ENCODE measurements at regions not wholly inside any gene's neighbourhood (a gene's known extent, or its start where the extent isn't known, plus 50 kb on each side); places are given as distances from the start of the nearest gene placed in this dataset.

DNA sequence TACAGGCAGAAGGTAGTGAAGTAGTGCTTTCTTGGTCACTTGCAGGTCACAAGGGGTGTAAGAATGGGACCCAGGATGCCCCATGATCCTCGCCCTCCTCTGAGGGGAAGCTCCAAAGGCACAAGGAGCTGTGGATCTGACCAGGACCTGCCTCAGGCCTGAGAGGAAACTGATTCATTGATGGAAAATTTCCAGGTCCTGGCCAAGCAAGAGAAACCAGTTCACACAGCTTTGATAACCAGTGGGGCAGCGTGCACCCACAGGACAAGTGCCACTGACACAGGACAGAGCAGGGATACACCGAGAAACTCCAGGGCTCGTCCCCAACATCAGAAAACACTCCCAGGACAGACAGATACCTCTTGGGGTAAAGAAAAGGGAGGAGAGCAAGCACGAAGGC is 177.1 kb downstream of the RBM26 start:
- no peak for DNase-seq (ENCODE audit: low spot score)
- no peaks in the 10 kb centered on the region for H4K20me1 ChIP-seq (ENCODE audit: insufficient read depth, low read length)
- H3K4me2 ChIP-seq (ENCODE audit: low read depth, low read length), result no peak overlapping the region
- in situ Hi-C loops (cut with HindIII; ENCODE audit: extremely low pct_ligation_motif_present, low pct_unique_long_range_greater_than_20kb) (no loop called here), intact Hi-C loops (cut with micrococcal nuclease; ENCODE audit: unreplicated experiment) (no loop called here)
- ChIA-PET POLR2A (no interaction called here), CTCF (ENCODE audit: low intra/inter-chr PET ratio, low total read pairs) (no interaction called here)
- no peaks in the 10 kb centered on the region for H3K36me3 ChIP-seq (replicated peaks in 1 of 2; ENCODE audit: control insufficient read depth in 1 of 2, insufficient read depth in 2 of 2, low read length in 2 of 2)
- no peaks in the 10 kb centered on the region for H3K4me1 ChIP-seq (ENCODE audit: insufficient read depth, low read length)
- H3K4me3 ChIP-seq (replicated peaks in 1 of 3; ENCODE audit: insufficient read depth in 1 of 3, low read depth in 2 of 3, low read length in 3 of 3), result no peak overlapping the region
- no peak overlapping the region for H2AFZ ChIP-seq (ENCODE audit: low read length)
- no peak overlapping the region for H3K9ac ChIP-seq (ENCODE audit: insufficient read depth, low read depth, low read length)
- no peaks in the 10 kb centered on the region for H3K9me3 ChIP-seq (ENCODE audit: low read length)
- H3K27me3 ChIP-seq (ENCODE audit: control insufficient read depth in 1 of 2, insufficient read depth in 2 of 2, low read length in 2 of 2), result 0 out of 5 replicates have a peak, but pooled peaks cover 0 to 2% of the 10 kb centered on the region in 2 experiments
- H3K27ac ChIP-seq (ENCODE audit: extremely low read length, insufficient read depth, low read length), result no peak overlapping the region
- 28% methylated on average over 4 of the region's 5 CpGs for WGBS (ENCODE audit: low lambda C conversion rate)
- H3K79me2 ChIP-seq (ENCODE audit: insufficient read depth, low read length), result no peaks in the 10 kb centered on the region
- ATAC-seq, result no peak
- no peak for FAIRE-seq
- TF ChIP-seq SRSF1 (optimal IDR thresholded peaks at IDR 0.05; ENCODE audit: low read depth, low read length) (no peak), MED8 (CRISPR knock-in tag; IDR thresholded peaks at IDR 0.05; ENCODE audit: insufficient replicate concordance) (no peak), TAF15 (IDR thresholded peaks at IDR 0.05; ENCODE audit: low read depth, low read length, poor library complexity, severe bottlenecking) (no peak), HOXA3 (CRISPR knock-in tag; IDR thresholded peaks at IDR 0.05) (no peak), RBM39 (IDR thresholded peaks at IDR 0.05; ENCODE audit: low read depth, low read length, poor library complexity, severe bottlenecking) (no peak), ZSCAN20 (CRISPR knock-in tag; IDR thresholded peaks at IDR 0.05; ENCODE audit: borderline replicate concordance) (no peak)
- TF ChIP-seq, protein P1, sequence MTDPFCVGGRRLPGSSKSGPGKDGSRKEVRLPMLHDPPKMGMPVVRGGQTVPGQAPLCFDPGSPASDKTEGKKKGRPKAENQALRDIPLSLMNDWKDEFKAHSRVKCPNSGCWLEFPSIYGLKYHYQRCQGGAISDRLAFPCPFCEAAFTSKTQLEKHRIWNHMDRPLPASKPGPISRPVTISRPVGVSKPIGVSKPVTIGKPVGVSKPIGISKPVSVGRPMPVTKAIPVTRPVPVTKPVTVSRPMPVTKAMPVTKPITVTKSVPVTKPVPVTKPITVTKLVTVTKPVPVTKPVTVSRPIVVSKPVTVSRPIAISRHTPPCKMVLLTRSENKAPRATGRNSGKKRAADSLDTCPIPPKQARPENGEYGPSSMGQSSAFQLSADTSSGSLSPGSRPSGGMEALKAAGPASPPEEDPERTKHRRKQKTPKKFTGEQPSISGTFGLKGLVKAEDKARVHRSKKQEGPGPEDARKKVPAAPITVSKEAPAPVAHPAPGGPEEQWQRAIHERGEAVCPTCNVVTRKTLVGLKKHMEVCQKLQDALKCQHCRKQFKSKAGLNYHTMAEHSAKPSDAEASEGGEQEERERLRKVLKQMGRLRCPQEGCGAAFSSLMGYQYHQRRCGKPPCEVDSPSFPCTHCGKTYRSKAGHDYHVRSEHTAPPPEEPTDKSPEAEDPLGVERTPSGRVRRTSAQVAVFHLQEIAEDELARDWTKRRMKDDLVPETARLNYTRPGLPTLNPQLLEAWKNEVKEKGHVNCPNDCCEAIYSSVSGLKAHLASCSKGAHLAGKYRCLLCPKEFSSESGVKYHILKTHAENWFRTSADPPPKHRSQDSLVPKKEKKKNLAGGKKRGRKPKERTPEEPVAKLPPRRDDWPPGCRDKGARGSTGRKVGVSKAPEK (CRISPR knock-in tag; IDR thresholded peaks at IDR 0.05; ENCODE audit: borderline replicate concordance), result no peak
- TF ChIP-seq, protein P2, sequence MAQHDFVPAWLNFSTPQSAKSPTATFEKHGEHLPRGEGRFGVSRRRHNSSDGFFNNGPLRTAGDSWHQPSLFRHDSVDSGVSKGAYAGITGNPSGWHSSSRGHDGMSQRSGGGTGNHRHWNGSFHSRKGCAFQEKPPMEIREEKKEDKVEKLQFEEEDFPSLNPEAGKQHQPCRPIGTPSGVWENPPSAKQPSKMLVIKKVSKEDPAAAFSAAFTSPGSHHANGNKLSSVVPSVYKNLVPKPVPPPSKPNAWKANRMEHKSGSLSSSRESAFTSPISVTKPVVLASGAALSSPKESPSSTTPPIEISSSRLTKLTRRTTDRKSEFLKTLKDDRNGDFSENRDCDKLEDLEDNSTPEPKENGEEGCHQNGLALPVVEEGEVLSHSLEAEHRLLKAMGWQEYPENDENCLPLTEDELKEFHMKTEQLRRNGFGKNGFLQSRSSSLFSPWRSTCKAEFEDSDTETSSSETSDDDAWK (CRISPR knock-in tag; IDR thresholded peaks at IDR 0.05), result no peak
- no TSS peak for BruUV-seq (replicated peaks)
